NCI-H2029 treated with DMSO at 0.1 percent for 48 hours (cell line): ENCODE measurements at regions not wholly inside any gene's neighbourhood (a gene's known extent, or its start where the extent isn't known, plus 50 kb on each side); places are given as distances from the start of the nearest gene placed in this dataset.
A peak's percentile ranks its signal among the peaks of the same experiment; 100 is the strongest.

Experiments
- DNase-seq: peaks from one replicate; lab custom pipeline; 2025; lab: John Stamatoyannopoulos, UW

DNA sequence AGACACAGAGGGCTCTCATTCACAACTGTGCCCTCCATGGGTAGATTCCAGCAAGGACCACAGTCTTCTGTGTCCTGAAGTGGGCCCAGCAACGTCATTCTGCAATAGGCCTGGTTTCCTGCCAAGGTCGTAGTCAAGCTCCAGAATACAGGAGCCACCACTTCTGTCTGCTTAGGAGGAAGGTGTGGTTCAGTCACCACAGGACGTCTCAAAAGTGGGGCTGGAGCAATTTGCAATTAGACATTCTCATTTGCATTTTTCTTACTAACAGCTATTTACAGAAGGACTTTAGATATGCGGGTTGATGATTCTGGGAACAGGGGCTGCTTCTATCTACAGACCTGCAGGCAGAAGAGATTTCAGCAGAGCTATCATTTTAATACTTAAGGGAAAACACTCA is 58.7 kb upstream of the MYRIP start:
- DNase-seq, result peak; percentile 88

DNA sequence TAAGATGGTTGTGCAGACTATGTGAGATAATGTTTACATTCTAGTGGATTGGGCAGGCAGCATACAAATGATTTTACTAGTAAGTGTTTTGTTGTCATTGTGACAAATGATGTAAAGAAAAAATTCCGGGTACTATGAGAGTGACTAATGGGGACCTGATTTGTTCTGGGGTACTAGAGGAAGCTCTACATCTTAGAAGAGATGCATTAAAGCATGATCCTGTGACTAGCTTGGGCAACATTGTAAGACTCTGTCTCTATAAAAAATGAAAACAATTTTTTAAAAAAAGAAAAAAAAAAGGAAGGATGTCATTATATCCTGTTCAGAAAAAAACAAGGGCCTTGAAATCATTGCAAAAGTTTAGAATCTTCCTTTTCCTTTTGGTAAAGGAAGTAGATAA is 58.1 kb upstream of the MYRIP start:
- DNase-seq, result no peak

DNA sequence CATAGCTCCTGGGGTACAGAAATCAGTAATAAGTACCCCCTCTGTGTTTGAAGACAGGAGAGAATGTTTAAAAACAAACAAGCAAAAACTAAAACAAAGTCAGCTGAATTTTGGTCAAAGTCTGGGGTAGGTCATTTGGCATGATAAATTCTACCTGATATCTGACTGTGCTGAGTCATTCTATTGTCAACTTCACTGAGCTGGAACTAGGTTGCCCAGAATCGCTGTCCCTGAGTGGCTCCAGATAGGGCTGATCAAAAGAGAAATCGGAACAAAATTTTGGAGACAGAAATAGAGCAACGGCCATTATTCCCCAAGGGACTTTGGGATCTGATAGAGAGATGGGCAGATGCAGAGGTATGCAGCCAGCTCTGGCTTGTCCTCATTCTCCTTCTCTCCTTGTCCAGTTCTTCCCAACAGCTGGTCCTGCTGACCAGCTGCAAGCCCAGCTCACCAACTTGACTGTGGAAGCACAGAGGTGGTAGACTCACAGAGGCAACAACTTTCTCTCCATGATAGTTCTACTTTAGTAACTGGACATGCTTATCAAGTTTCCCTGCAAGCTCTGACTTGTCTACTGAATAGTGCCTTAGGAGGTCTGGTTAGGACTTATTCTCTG is 57.3 kb upstream of the MYRIP start:
- no peak for DNase-seq

DNA sequence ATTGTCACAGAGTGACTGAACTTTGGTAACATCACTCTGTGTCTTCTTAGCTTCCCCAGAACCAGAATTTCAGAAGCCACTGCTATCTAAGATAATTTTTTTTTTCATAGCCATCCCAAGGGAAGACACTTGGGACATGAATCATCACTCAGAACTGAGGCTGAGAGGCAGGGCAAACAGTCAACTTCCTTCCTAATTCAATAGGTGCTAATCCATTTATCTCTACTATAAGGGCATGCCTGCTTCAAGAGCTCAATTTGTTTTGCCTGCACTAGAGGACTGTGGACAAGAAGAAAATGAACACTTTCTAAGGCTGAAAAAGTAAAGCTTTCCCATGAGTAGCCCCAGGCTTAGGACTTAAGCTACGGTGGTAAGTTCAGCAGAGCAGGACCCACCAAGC is 56.7 kb upstream of the MYRIP start:
- DNase-seq, result no peak

DNA sequence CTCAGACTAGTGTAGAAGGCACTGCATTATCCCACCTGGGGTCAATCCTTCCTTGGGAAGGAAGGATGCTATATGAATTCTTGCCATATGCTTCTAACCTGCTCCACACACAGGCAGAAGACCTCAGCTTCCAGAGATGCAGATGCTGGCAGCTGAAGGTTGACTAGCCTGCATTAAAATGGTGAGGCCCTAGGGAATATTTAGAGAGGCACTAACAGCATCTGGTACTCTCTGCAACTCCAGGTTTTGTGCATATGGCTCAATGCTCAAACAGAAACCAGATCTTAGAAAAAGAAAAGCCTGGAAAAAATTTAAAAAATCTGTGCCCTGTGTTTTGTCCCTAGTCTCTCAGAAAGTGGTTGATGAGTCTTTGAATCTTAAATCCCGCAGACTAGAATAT is 56.0 kb upstream of the MYRIP start:
- DNase-seq, result no peak

DNA sequence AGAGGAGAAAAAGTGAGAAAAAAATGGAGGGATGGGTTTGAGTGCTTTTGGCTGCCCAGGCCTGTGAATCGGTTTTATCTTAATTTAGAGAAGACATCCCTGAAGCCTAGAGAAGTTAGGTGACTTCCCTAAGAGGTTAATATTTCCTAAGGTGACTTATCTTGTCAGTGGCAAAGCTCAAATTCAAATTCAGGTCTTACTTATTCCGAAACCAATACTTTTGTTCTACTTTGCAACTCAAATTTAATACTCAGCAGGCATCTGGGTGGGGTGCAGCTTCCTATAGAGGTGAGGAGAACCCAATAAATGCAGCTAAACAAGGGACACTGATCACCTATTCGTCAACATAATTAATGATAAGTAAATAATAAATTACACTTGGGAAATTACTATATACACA is 54.9 kb upstream of the MYRIP start:
- DNase-seq, result no peak

DNA sequence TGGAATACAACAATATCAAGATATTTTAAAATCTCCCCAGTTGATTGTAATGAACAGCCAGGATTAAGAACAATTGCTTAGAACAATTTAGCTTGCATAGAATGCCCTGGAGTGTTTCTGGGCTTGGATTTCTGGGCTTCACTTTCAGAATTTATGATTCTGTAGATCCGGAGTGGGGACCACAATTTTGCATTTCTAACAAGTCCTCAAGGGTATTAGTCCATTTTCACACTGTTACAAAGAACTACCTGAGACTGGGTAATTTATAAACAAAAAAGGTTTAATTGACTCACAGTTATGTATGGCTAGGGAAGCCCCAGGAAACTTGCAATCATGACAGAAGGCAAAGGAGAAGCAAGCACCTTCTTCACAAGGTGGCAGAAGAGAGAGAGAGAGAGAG is 54.3 kb upstream of the MYRIP start:
- DNase-seq, result no peak

DNA sequence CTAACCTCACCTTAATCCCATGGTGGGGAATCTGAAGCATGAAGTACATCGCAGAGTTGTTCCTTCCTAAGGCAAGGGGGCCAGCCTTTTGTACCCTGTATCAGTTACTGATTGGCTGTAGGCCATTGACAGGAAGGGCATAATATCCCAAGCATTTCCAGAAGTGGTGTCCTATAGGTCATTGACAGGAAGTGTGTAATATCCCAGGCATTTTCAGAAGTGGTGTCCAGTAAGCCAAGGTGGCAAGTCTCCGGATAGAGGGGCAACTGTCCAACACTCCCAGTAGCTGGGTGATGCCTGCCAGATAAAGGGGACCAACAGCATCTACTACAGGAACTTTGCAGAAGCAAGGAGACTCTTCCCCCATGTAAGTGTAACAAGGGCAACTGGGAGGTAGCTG is 52.1 kb upstream of the MYRIP start:
- DNase-seq, result no peak
